ENCODE measurements at regions not wholly inside any gene's neighbourhood (a gene's known extent, or its start where the extent isn't known, plus 50 kb on each side); places are given as distances from the start of the nearest gene placed in this dataset.
A peak's percentile ranks its signal among the peaks of the same experiment; 100 is the strongest.

DNA sequence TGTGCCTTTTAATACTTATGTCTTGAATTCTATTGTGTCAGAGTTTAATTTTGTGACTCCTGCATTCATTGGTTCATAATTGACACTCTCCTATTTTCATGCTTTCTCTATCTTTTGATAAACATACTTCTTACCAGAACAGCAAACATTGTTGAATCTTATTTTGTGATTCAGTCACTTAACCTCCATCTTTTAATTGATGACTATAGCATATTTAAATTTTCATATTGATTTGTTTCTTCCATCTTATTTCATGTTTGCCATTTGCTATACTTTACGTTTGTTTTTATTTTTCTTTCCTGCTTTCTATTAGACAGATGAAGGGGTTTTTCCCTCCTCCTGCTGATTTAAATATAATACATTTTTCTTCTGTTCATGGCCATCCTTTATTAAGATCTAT, 115.5 kb upstream of the FAM9A start:
- no peak overlapping the region for H3K4me3 ChIP-seq (replicated peaks in 1 of 3; ENCODE audit: insufficient read depth in 1 of 3, low read depth in 2 of 3, low read length in 3 of 3)
- H3K4me2 ChIP-seq (ENCODE audit: low read depth, low read length), result no peak overlapping the region
- 0% methylated on average over 1 of the region's 1 CpG for WGBS (ENCODE audit: low lambda C conversion rate)
- no peaks in the 10 kb centered on the region for H4K20me1 ChIP-seq (ENCODE audit: insufficient read depth, low read length)
- no peaks in the 10 kb centered on the region for H3K27me3 ChIP-seq (ENCODE audit: control insufficient read depth in 1 of 2, insufficient read depth in 2 of 2, low read length in 2 of 2)
- ChIA-PET POLR2A (no interaction called here), CTCF (ENCODE audit: low intra/inter-chr PET ratio, low total read pairs) (no interaction called here)
- in situ Hi-C loops (cut with HindIII; ENCODE audit: extremely low pct_ligation_motif_present, low pct_unique_long_range_greater_than_20kb), result no loop called here
- FAIRE-seq, result no peak
- H3K4me1 ChIP-seq (ENCODE audit: insufficient read depth, low read length), result no peaks in the 10 kb centered on the region
- no TSS peak for BruUV-seq (replicated peaks)
- H3K9me3 ChIP-seq (ENCODE audit: low read length), result no peaks in the 10 kb centered on the region
- TF ChIP-seq MAFF (IDR thresholded peaks at IDR 0.05; ENCODE audit: low read depth, low read length) (peak; percentile 38; the same call in 1 of the 2 replicates), MBD4 (IDR thresholded peaks at IDR 0.05; ENCODE audit: borderline replicate concordance, low read length) (no peak), MAFK (conservative IDR thresholded peaks at IDR 0.05 in 1 of 2, IDR thresholded peaks at IDR 0.05 in 1 of 2; ENCODE audit: low read length in 2 of 2) (peak; percentile 25 to 56; a peak in 3 of 4 replicates)
- H3K27ac ChIP-seq (ENCODE audit: extremely low read length, insufficient read depth, low read length), result no peak overlapping the region
- intact Hi-C loops (cut with micrococcal nuclease; ENCODE audit: unreplicated experiment), result no loop called here
- ATAC-seq, result no peak
- DNase-seq (ENCODE audit: low spot score), result no peak
- no peaks in the 10 kb centered on the region for H3K36me3 ChIP-seq (replicated peaks in 1 of 2; ENCODE audit: control insufficient read depth in 1 of 2, insufficient read depth in 2 of 2, low read length in 2 of 2)
- no peak overlapping the region for H3K9ac ChIP-seq (ENCODE audit: insufficient read depth, low read depth, low read length)
- no peaks in the 10 kb centered on the region for H3K79me2 ChIP-seq (ENCODE audit: insufficient read depth, low read length)
- no peak overlapping the region for H2AFZ ChIP-seq (ENCODE audit: low read length)

DNA sequence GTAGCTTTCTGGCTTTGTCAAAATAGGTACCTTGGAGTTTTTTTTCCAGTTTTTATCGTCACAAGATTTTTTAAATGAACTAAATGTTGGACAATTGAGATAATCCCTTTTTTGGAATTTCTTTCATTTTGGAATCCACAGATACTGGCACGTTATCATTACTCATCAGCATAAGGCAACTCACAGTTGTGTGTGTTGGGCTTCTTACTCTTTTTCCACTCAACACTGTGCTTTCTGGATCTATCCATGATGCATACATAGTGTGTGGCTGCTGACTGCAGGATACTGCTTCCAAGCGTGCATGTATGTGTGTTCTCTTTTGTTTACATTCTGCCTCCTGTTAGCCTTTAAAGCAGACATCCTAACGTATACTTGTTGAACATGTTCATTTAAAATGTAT, 113.5 kb upstream of the FAM9A start:
- POLR2A ChIA-PET, result no interaction called here
- Histone ChIP-seq H2AFZ (ENCODE audit: low read length) (no peak overlapping the region), H3K4me1 (ENCODE audit: insufficient read depth, low read length) (no peaks in the 10 kb centered on the region), H3K4me2 (ENCODE audit: low read depth, low read length) (no peak overlapping the region), H4K20me1 (ENCODE audit: insufficient read depth, low read length) (no peaks in the 10 kb centered on the region), H3K9me3 (ENCODE audit: low read length) (no peaks in the 10 kb centered on the region), H3K79me2 (ENCODE audit: insufficient read depth, low read length) (no peaks in the 10 kb centered on the region), H3K36me3 (replicated peaks in 1 of 2; ENCODE audit: control insufficient read depth in 1 of 2, insufficient read depth in 2 of 2, low read length in 2 of 2) (no peaks in the 10 kb centered on the region), H3K4me3 (replicated peaks in 1 of 3; ENCODE audit: insufficient read depth in 1 of 3, low read depth in 2 of 3, low read length in 3 of 3) (no peak overlapping the region), H3K9ac (ENCODE audit: insufficient read depth, low read depth, low read length) (no peak overlapping the region), H3K27me3 (ENCODE audit: control insufficient read depth in 1 of 2, insufficient read depth in 2 of 2, low read length in 2 of 2) (no peaks in the 10 kb centered on the region), H3K27ac (ENCODE audit: extremely low read length, insufficient read depth, low read length) (no peak overlapping the region)
- intact Hi-C loops (cut with micrococcal nuclease; ENCODE audit: unreplicated experiment) (no loop called here), in situ Hi-C loops (cut with HindIII; ENCODE audit: extremely low pct_ligation_motif_present, low pct_unique_long_range_greater_than_20kb) (no loop called here)
- no peak for ATAC-seq
- no peak for TF ChIP-seq YEATS2 (CRISPR knock-in tag; IDR thresholded peaks at IDR 0.05; ENCODE audit: borderline replicate concordance)
- TF ChIP-seq GTF3A (CRISPR knock-in tag; conservative IDR thresholded peaks at IDR 0.05), result no peak
- TF ChIP-seq, protein P1, sequence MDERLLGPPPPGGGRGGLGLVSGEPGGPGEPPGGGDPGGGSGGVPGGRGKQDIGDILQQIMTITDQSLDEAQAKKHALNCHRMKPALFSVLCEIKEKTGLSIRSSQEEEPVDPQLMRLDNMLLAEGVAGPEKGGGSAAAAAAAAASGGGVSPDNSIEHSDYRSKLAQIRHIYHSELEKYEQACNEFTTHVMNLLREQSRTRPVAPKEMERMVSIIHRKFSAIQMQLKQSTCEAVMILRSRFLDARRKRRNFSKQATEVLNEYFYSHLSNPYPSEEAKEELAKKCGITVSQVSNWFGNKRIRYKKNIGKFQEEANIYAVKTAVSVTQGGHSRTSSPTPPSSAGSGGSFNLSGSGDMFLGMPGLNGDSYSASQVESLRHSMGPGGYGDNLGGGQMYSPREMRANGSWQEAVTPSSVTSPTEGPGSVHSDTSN (CRISPR knock-in tag; IDR thresholded peaks at IDR 0.05), result no peak
- TF ChIP-seq, protein P2, sequence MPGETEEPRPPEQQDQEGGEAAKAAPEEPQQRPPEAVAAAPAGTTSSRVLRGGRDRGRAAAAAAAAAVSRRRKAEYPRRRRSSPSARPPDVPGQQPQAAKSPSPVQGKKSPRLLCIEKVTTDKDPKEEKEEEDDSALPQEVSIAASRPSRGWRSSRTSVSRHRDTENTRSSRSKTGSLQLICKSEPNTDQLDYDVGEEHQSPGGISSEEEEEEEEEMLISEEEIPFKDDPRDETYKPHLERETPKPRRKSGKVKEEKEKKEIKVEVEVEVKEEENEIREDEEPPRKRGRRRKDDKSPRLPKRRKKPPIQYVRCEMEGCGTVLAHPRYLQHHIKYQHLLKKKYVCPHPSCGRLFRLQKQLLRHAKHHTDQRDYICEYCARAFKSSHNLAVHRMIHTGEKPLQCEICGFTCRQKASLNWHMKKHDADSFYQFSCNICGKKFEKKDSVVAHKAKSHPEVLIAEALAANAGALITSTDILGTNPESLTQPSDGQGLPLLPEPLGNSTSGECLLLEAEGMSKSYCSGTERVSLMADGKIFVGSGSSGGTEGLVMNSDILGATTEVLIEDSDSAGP (CRISPR knock-in tag; IDR thresholded peaks at IDR 0.05; ENCODE audit: borderline replicate concordance), result no peak
- 5% methylated on average over 4 of the region's 4 CpGs for WGBS (ENCODE audit: low lambda C conversion rate)
- FAIRE-seq, result no peak
- BruUV-seq (replicated peaks), result no TSS peak
- no peak for DNase-seq (ENCODE audit: low spot score)
- CTCF ChIA-PET (ENCODE audit: low intra/inter-chr PET ratio, low total read pairs), result no interaction called here
